Panc1 (cell line): ENCODE measurements at regions not wholly inside any gene's neighbourhood (a gene's known extent, or its start where the extent isn't known, plus 50 kb on each side); places are given as distances from the start of the nearest gene placed in this dataset.

ENCODE experiments used
- POLR2AphosphoS5 ChIP-seq: IDR thresholded peaks from 2 replicates; pipeline ENCODE4 v1.6.1; 2012; ENCODE audit warnings: mild to moderate bottlenecking, low read depth, low read length, moderate library complexity
- TF ChIP-seq, protein P1 (sequence below): fragments of 450-650 bp; IDR thresholded peaks from 2 replicates; pipeline ENCODE4 v1.5.1; 2017; ENCODE audit warnings: mild to moderate bottlenecking

DNA sequence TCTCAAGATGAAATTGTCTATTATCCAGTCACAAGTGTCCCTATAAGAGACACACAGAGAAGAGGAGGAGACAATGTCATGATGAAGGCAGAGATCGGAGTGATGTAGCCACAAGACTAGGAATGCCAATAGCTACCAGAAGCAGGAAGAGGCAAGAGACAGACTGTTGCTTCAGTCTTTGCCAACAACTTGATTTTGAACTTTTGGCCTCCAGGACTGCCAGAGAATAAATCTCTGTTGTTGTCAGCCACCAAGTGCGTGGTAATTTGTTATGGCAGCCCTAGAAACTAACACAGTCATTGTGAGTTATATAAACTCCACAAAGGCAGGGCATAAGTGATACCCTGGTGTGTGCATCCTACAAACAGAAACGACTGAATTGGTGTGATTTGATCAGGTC lies 517.0 kb downstream of the BTBD3 start:
- TF ChIP-seq, protein P1, sequence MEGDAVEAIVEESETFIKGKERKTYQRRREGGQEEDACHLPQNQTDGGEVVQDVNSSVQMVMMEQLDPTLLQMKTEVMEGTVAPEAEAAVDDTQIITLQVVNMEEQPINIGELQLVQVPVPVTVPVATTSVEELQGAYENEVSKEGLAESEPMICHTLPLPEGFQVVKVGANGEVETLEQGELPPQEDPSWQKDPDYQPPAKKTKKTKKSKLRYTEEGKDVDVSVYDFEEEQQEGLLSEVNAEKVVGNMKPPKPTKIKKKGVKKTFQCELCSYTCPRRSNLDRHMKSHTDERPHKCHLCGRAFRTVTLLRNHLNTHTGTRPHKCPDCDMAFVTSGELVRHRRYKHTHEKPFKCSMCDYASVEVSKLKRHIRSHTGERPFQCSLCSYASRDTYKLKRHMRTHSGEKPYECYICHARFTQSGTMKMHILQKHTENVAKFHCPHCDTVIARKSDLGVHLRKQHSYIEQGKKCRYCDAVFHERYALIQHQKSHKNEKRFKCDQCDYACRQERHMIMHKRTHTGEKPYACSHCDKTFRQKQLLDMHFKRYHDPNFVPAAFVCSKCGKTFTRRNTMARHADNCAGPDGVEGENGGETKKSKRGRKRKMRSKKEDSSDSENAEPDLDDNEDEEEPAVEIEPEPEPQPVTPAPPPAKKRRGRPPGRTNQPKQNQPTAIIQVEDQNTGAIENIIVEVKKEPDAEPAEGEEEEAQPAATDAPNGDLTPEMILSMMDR, result no peak
- TF ChIP-seq POLR2AphosphoS5, result no peak
